AG09309 (cell line): ENCODE measurements at regions not wholly inside any gene's neighbourhood (a gene's known extent, or its start where the extent isn't known, plus 50 kb on each side); places are given as distances from the start of the nearest gene placed in this dataset.
A peak's percentile ranks its signal among the peaks of the same experiment; 100 is the strongest.

Experiments
- DNase-seq: peaks from one replicate; pipeline ENCODE4 v3.0.0-alpha.2; 2010; ENCODE audit warnings: low read depth
- H3K4me3 ChIP-seq: 2 replicates; pipeline ENCODE4 v1.5.1; 2011; ENCODE audit warnings: mild to moderate bottlenecking, low read depth, low read length, moderate library complexity; ENCODE audit not compliant: control insufficient read depth
- TF ChIP-seq, protein P1 (sequence below): IDR thresholded peaks from 2 replicates; pipeline ENCODE4 v1.5.1; 2011; ENCODE audit warnings: mild to moderate bottlenecking, low read depth, low read length, inconsistent platforms; ENCODE audit not compliant: insufficient read depth, control insufficient read depth; ENCODE audit errors: missing control alignments

DNA sequence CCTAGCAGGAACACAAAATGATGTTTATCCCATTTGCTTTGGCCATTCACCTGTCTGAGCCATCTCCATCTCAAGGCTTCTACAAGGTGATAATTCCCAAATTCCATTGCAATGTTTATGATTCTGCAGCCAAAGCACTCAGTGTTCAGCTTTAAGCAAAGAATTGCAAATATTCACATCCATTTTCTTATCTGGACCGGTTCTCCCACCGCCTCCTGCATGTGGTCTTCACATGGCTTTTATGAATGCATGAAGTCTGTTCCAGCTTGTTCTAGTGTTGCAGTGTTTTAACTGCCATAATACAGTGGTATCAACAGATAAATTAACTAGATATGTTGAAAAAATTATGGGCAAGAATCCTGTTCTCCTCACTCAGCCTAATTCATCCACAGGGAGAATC is 443.0 kb upstream of the KLF4 start:
- no peak overlapping the region for H3K4me3 ChIP-seq
- TF ChIP-seq, protein P1, sequence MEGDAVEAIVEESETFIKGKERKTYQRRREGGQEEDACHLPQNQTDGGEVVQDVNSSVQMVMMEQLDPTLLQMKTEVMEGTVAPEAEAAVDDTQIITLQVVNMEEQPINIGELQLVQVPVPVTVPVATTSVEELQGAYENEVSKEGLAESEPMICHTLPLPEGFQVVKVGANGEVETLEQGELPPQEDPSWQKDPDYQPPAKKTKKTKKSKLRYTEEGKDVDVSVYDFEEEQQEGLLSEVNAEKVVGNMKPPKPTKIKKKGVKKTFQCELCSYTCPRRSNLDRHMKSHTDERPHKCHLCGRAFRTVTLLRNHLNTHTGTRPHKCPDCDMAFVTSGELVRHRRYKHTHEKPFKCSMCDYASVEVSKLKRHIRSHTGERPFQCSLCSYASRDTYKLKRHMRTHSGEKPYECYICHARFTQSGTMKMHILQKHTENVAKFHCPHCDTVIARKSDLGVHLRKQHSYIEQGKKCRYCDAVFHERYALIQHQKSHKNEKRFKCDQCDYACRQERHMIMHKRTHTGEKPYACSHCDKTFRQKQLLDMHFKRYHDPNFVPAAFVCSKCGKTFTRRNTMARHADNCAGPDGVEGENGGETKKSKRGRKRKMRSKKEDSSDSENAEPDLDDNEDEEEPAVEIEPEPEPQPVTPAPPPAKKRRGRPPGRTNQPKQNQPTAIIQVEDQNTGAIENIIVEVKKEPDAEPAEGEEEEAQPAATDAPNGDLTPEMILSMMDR = no peak
- DNase-seq = no peak

DNA sequence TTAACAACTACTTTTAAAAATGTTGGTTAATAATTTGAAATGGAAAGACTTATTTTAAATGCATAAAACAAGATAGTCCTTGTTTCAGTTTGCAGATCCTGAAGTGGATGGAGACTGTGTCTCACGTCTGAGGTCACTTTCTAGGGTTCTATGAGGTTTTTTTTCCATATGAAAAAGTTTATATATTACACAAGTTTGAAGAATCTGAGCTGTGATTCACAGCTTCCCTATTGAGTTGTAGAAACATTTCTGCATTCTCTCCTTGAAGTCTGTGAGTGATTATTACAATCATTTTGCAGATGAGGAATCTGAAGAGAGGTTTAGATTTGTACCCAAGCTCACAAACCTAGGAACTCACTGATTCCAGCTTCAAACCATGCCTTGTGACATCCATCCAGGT is 442.5 kb upstream of the KLF4 start:
- TF ChIP-seq, protein P1 = no peak
- DNase-seq = peak; percentile 37
- H3K4me3 ChIP-seq = no peak overlapping the region

DNA sequence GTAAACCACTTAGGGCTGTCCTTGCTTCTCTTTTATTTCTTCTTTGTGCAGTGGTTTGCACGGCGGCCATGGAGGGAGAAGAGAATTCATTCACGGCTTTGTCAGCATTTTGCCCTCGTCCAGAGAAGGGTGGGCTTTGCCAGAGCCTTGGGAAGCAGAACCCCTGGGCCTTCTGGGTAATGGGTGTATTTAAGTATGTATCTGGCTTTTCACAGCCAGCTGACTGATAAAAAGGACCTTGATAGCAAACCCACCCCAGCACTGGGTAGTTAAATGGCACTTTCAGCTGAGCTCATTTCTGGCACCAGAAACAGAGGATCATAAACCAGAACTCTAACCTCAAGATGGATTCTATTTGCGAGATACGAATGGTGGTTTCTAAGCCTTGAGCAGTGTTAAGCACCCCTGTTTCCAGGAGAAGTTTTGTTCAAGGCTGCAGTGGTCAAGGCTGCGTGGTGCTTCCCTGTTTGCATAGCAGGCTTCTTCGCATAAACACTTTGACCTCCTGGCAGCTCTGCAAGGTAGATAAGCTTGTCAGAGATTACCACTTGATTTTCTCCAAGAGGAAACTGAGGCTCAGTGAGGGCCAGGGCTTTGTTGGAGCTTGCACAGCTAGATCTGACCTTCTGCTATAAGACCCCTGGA is 441.6 kb upstream of the KLF4 start:
- TF ChIP-seq, protein P1 = no peak
- no peak overlapping the region for H3K4me3 ChIP-seq
- DNase-seq = no peak

DNA sequence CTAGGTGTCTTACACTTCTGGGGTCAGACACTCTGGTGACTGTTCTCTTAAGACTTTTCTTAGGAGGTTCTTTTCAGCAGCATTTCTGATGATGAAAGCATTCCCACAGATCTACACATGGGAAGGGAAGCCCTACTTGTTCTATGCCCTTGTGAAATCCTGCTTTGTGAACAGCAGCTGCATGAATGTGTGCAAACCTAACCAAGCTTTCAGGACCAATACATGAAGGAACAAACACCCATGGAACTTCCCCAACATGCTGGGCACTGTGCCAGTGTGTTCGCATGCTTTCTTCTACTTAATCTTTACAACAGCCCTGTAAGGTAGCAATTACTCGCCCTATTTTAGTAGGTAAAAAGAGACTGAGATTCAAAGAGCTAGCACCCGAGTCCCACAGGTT is 439.9 kb upstream of the KLF4 start:
- H3K4me3 ChIP-seq = no peak overlapping the region
- no peak for DNase-seq
- TF ChIP-seq, protein P1 = no peak

DNA sequence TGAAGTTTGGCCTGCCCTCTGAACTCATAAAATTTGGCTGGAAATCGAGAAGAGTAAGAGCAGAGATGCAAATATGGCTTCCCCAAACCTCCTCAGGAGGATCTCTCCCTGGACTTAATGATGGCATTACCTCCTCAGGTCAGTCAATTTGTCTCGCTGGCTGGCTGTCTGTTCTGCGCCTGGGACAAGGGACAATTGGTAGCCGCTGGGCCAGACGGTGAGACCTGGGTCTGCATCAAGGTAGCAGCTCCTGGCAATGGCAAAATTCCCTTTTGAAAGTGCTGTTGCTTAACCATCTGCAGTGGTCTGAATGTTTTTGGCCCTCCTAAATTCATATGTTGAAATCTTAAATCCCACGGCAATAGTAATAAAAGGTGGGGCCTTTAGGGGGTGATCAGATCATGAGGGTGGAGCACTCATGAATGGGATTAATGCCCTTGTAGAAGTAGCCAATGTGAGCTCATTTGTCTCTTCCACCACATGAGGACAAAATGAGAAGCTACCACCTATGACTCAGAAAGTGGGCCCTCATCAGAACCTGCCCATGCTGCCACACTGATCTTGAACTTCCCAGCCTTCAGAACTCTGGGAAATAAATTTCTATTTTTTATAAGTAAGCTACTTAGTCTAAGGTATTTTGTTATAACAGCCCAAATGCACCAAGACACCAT is 439.3 kb upstream of the KLF4 start:
- H3K4me3 ChIP-seq = no peak overlapping the region
- DNase-seq = no peak
- TF ChIP-seq, protein P1 = no peak

DNA sequence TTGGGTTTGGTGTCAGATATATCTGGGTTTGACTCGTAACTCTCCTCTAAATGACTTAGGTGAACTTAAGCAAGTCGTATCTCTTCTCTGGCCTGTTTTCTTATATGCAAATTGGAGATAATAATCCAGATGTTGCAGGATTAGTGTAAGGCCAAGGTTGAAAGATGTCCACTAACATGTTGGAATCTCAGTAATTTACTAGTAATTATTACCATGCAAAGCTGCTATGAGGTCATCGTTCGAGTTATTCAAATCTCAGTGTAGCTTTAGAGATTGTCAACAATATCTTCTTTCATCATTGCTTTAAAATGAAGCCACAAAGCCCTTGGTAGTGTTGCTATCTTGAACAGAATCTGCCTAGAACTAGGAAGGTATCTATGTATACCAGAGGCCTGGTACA is 437.7 kb upstream of the KLF4 start:
- H3K4me3 ChIP-seq = no peak overlapping the region
- DNase-seq = no peak
- TF ChIP-seq, protein P1 = no peak
